C4-2B (cell line): ENCODE measurements at regions not wholly inside any gene's neighbourhood (a gene's known extent, or its start where the extent isn't known, plus 50 kb on each side); places are given as distances from the start of the nearest gene placed in this dataset.

Experiments
- ZFX ChIP-seq: fragments of 450-650 bp; IDR thresholded peaks from 2 replicates; pipeline ENCODE4 v1.6.1; 2017
- TF ChIP-seq, protein P1 (sequence below): fragments of 450-650 bp; conservative IDR thresholded peaks from 2 replicates; pipeline ENCODE4 v1.5.1; 2017; ENCODE audit warnings: mild to moderate bottlenecking

DNA sequence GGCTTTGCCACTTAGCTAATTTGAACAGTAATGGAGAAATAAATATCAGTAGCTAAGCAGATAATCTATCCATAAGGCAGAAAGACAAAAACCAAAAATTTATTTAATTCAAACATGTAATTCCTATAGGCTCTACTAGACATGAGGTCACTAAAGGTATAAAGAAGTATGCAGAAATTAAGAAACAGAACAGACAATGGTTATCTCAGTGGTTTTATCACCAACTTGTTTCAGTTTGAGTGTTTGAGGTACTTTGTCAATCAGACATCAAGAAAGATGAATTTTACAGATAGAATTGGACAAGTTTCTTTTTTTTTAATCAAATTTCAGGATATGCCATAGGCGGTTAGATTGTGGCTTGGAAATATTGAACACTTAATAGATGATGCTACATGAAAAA, 67.4 kb upstream of the ZEB2 start:
- TF ChIP-seq, protein P1, sequence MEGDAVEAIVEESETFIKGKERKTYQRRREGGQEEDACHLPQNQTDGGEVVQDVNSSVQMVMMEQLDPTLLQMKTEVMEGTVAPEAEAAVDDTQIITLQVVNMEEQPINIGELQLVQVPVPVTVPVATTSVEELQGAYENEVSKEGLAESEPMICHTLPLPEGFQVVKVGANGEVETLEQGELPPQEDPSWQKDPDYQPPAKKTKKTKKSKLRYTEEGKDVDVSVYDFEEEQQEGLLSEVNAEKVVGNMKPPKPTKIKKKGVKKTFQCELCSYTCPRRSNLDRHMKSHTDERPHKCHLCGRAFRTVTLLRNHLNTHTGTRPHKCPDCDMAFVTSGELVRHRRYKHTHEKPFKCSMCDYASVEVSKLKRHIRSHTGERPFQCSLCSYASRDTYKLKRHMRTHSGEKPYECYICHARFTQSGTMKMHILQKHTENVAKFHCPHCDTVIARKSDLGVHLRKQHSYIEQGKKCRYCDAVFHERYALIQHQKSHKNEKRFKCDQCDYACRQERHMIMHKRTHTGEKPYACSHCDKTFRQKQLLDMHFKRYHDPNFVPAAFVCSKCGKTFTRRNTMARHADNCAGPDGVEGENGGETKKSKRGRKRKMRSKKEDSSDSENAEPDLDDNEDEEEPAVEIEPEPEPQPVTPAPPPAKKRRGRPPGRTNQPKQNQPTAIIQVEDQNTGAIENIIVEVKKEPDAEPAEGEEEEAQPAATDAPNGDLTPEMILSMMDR: no peak
- TF ChIP-seq ZFX: no peak
